Activated T-cell treated with anti-CD3 and anti-CD28 coated beads, Interleukin-2, amount 50 U/mL, for 24 hours (primary cell): ENCODE measurements at regions not wholly inside any gene's neighbourhood (a gene's known extent, or its start where the extent isn't known, plus 50 kb on each side); places are given as distances from the start of the nearest gene placed in this dataset.

Experiments used
- DNase-seq: peaks from one replicate; pipeline ENCODE4 v3.0.0-alpha.2; 2020
- H3K27ac Mint-ChIP-seq: 2 replicates; pipeline ENCODE4 v1.8.0; 2020; ENCODE audit warnings: mild to moderate bottlenecking, mixed read lengths
- H3K27me3 Mint-ChIP-seq: 2 replicates; pipeline ENCODE4 v1.8.0; 2020; ENCODE audit warnings: mixed read lengths
- H3K36me3 Mint-ChIP-seq: 2 replicates; pipeline ENCODE4 v1.8.0; 2020; ENCODE audit warnings: low read depth, mixed read lengths
- H3K4me1 Mint-ChIP-seq: 2 replicates; pipeline ENCODE4 v1.8.0; 2020; ENCODE audit warnings: low read depth, mixed read lengths
- H3K4me3 Mint-ChIP-seq: 2 replicates; pipeline ENCODE4 v1.8.0; 2020; ENCODE audit warnings: mild to moderate bottlenecking, moderate library complexity, mixed read lengths
- H3K9me3 Mint-ChIP-seq: 2 replicates; pipeline ENCODE4 v1.8.0; 2020; ENCODE audit warnings: mixed read lengths

DNA sequence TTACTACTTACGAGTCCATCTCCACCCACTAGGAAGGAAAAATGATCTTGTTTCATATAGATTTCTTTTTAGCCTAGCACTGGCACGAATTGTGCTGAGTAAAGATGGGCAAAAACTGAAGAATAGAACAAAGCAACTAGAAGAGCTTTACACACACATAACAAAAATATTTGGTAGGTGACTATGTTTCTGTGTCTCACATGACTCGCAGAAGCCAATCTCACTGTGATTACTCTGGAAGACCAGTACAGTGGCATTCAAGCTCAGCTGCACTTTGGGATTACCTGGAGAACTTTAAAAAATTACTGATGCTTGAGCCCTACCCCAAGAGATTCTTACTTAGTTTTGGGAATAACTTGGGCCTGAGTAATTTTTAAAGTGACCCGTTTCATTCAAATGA lies 378.7 kb downstream of the METTL4 start:
- Mint-ChIP-seq H3K27me3 (peaks cover 7% of the 10 kb centered on the region), H3K27ac (no peak overlapping the region), H3K36me3 (no peaks in the 10 kb centered on the region), H3K4me1 (no peaks in the 10 kb centered on the region), H3K4me3 (no peak overlapping the region), H3K9me3 (peaks cover 12% of the 10 kb centered on the region)
- no peak for DNase-seq

DNA sequence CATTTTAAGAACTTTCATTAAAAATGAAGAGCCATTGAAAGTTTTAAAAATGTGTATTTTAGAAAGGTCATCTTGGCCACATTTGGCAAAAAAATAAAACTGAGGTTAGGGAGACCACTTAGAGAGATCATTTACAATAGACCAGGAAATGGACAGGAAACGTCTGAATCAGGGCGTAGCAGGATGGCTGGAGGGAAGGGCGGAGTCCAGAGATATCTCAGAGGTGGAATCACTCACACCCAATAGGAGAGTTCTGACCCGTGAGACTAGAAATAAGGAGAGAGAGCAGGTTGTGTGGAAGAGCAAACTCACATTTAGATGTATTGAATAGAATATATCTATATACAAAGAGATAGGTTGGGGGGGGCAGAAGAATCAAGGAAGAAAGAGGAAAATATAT lies 373.4 kb downstream of the METTL4 start:
- no peak overlapping the region for H3K4me3 Mint-ChIP-seq
- H3K27ac Mint-ChIP-seq = no peak overlapping the region
- H3K27me3 Mint-ChIP-seq = peaks cover 6% of the 10 kb centered on the region
- H3K4me1 Mint-ChIP-seq = no peaks in the 10 kb centered on the region
- DNase-seq = no peak
- no peaks in the 10 kb centered on the region for H3K36me3 Mint-ChIP-seq
- H3K9me3 Mint-ChIP-seq = peaks cover 9% of the 10 kb centered on the region

DNA sequence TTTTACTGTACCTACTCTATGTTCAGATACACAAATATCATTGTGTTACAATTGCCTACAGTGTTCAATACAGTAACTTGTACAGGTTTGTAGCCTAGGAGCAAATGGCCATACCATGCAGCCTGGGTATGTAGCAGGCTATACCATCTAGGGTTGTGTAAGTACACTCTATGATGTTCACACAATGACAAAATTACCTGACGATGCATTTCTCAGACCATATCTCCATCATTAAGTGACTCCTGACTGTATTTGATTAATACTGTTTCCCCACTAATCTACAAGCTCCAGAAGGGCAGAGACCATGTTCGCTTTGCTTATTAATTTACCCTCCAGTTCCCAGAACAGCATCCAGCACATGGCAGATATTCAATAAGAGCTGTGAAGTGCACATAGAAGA lies 372.2 kb downstream of the METTL4 start:
- peaks cover 6% of the 10 kb centered on the region for H3K27me3 Mint-ChIP-seq
- H3K4me3 Mint-ChIP-seq = no peak overlapping the region
- no peak overlapping the region for H3K27ac Mint-ChIP-seq
- DNase-seq = no peak
- peaks cover 3% of the 10 kb centered on the region for H3K9me3 Mint-ChIP-seq
- no peaks in the 10 kb centered on the region for H3K36me3 Mint-ChIP-seq
- H3K4me1 Mint-ChIP-seq = no peaks in the 10 kb centered on the region

DNA sequence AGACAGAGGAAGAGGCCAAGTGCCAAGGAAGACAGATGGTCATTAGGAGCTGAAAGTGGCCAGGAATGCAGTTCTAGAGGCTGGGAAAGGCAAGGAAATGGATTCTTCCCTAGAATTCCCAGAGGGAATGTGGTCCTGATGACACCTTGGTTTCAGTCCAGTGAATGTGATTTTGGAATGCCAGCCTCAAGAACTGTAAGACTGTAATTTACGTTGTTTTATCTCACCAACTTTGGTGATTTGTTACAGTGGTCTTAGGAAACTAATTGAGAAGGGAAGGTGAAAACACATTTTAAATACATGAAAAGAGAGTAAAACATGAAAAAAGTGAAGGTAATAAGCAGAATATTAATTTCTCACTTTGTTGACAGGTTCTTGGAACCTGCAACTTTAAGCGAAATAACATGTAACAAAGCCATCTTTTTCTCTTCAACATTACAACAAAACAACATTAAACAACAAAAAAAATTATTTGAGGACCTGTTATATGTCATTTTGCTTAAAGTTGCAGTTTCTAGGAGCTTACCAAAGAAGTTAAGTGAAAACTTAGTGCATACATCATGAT lies 370.2 kb downstream of the METTL4 start:
- Mint-ChIP-seq H3K27me3 (peaks cover 6% of the 10 kb centered on the region), H3K9me3 (no peaks in the 10 kb centered on the region), H3K27ac (no peak overlapping the region), H3K4me1 (no peaks in the 10 kb centered on the region), H3K4me3 (no peak overlapping the region), H3K36me3 (no peaks in the 10 kb centered on the region)
- DNase-seq = no peak

DNA sequence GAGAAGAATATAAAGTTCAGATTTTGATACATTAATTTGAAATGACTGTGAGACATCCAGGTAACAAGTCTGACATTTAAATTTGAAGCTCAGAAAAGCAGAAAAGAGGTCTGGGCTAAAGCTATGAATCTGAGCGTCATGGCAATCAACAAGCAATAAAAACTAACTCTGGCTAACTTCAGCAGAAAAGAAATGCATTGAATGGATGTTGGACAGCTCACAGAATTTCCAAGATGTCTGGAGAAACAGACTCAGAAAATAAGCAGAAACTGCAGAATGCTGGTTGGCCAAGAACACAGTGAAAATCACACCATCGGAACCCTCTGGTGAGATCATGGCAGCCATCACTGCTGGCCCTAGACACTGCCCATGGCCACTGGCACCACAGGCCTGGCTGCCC lies 366.6 kb downstream of the METTL4 start:
- Mint-ChIP-seq H3K9me3 (no peaks in the 10 kb centered on the region), H3K4me1 (no peaks in the 10 kb centered on the region), H3K4me3 (no peak overlapping the region), H3K36me3 (no peaks in the 10 kb centered on the region), H3K27me3 (no peaks in the 10 kb centered on the region), H3K27ac (no peak overlapping the region)
- DNase-seq = no peak

DNA sequence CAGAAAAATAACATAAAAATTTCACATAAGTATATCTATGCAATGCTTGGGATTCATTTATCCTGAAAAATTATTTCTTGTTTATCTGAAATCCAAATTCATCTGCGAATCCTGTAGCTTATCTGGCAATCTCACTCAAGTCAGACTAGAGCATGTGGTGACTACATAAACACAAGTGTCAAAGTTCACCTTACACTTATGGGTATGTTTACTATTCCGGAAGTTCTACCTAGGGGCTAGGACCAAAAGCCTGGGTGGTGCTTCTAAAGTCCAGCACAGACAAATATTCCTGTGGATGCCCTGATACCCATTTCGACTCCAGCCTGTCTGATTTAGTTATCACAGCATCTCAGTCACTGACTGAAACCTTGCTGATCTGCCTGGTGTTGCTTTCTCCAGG lies 364.0 kb downstream of the METTL4 start:
- Mint-ChIP-seq H3K4me1 (no peaks in the 10 kb centered on the region), H3K36me3 (no peaks in the 10 kb centered on the region), H3K27me3 (peaks cover 3% of the 10 kb centered on the region), H3K4me3 (no peak overlapping the region), H3K27ac (no peak overlapping the region), H3K9me3 (no peaks in the 10 kb centered on the region)
- no peak for DNase-seq

DNA sequence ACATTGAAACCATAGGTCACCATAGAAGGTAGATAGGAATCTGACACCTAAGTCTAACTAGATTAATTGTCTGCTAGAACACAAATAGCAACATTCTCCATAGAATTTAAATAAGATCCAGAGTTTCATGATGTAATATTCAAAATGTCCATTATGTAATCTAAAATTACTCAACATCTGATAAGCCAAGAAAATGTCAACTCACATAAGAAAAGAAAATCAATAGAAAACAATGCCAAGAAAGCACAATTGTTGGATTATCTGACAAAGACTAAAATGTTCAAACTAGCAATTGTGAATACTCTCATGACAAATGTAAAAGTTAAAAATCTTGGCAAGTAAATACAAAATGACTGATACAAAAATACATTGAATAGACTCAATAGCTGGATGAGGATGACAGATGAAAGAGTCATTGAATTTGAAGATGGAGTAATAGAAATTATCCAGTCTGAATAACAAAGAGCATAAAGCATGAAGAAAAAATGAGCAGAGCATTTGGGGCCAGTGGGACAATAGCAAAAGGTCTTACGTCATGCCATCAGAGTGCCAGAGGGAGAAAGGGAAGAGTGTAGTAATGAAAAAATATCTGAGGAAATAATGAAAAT lies 358.6 kb downstream of the METTL4 start:
- no peak overlapping the region for H3K27ac Mint-ChIP-seq
- no peak overlapping the region for H3K4me3 Mint-ChIP-seq
- no peaks in the 10 kb centered on the region for H3K9me3 Mint-ChIP-seq
- H3K4me1 Mint-ChIP-seq = no peaks in the 10 kb centered on the region
- H3K36me3 Mint-ChIP-seq = no peaks in the 10 kb centered on the region
- H3K27me3 Mint-ChIP-seq = peaks cover 11% of the 10 kb centered on the region
- no peak for DNase-seq

DNA sequence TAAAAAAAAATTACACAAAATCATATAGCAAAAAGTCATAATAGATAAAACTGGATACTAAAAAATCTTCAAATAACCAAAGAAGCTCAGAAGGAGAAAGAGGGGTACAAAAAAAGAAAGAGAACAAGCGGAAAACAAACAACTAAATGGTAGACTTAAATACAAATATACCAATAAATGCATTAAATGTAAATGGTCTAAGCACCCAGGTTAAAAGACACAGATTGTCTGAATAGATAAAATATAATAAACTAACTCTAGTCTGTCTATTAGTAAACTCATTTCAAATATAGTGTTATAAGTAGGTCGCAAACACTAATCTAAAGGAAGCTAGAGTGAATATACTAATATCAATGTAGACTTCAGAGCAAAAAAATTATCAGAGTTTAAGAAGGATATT lies 357.4 kb downstream of the METTL4 start:
- peaks cover 20% of the 10 kb centered on the region for H3K27me3 Mint-ChIP-seq
- no peak overlapping the region for H3K4me3 Mint-ChIP-seq
- H3K27ac Mint-ChIP-seq = no peak overlapping the region
- H3K36me3 Mint-ChIP-seq = no peaks in the 10 kb centered on the region
- DNase-seq = no peak
- H3K4me1 Mint-ChIP-seq = no peaks in the 10 kb centered on the region
- H3K9me3 Mint-ChIP-seq = no peaks in the 10 kb centered on the region

DNA sequence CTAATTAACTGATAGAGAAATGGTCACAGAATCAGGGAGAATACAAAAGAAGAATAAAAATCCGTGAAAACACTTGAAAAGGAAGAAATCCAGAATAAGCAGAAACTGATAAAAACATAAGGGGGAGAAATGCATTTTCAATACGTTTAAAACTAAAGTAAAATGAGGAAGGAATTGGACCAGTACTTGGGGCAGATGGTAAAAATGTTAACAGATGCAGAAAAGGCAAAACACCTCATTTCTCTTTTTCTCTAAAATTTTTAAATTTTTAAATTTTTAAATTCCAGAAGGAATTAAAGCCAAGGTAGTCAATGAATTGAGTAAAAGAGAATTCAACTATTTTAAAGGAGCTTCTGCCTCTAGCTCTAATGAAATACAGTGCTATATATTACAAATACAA lies 353.9 kb downstream of the METTL4 start:
- H3K27ac Mint-ChIP-seq = no peak overlapping the region
- H3K4me3 Mint-ChIP-seq = no peak overlapping the region
- no peaks in the 10 kb centered on the region for H3K4me1 Mint-ChIP-seq
- no peaks in the 10 kb centered on the region for H3K36me3 Mint-ChIP-seq
- peaks cover 24% of the 10 kb centered on the region for H3K27me3 Mint-ChIP-seq
- no peaks in the 10 kb centered on the region for H3K9me3 Mint-ChIP-seq
- no peak for DNase-seq

DNA sequence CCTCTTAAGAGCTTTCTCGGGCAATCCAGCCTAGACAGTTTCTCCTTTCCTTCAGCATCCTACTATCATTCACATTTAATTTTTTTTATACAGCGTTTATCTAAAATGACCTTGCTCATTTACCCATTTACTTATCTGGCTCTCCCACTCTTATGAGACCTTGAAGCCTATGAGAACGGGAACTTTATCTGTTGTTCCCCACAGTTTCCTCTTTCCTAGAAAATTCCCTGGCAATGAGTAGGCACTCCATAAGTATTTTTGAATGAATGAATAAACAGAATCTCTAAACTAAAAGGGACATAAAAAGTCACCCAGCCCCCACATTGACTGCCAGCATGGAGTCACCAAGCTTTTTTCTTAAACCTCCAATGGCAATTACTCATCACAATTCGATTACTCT lies 353.2 kb downstream of the METTL4 start:
- no peak for DNase-seq
- Mint-ChIP-seq H3K4me3 (no peak overlapping the region), H3K27me3 (peaks cover 22% of the 10 kb centered on the region), H3K9me3 (no peaks in the 10 kb centered on the region), H3K4me1 (no peaks in the 10 kb centered on the region), H3K27ac (no peak overlapping the region), H3K36me3 (no peaks in the 10 kb centered on the region)

DNA sequence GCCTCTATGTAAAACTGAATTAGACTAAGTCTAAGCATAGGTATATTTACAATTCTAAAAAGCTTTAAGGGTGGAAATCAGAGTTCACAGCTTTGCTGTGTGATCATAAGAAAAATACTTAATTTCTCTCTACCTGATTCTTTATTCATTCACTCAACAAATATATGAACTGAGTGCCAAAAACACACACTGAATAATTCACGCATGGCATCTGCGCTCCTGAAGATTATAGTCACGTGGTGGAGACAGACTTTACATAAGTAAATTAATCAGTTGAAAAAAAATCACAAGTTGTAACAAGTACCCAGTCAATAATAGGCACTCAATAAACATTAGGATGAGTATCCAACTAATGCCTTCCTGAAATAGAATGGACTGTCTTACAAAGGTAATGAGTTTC lies 351.6 kb downstream of the METTL4 start:
- Mint-ChIP-seq H3K4me3 (no peak overlapping the region), H3K4me1 (no peaks in the 10 kb centered on the region), H3K27me3 (peaks cover 22% of the 10 kb centered on the region), H3K36me3 (no peaks in the 10 kb centered on the region), H3K27ac (no peak overlapping the region), H3K9me3 (no peaks in the 10 kb centered on the region)
- no peak for DNase-seq

DNA sequence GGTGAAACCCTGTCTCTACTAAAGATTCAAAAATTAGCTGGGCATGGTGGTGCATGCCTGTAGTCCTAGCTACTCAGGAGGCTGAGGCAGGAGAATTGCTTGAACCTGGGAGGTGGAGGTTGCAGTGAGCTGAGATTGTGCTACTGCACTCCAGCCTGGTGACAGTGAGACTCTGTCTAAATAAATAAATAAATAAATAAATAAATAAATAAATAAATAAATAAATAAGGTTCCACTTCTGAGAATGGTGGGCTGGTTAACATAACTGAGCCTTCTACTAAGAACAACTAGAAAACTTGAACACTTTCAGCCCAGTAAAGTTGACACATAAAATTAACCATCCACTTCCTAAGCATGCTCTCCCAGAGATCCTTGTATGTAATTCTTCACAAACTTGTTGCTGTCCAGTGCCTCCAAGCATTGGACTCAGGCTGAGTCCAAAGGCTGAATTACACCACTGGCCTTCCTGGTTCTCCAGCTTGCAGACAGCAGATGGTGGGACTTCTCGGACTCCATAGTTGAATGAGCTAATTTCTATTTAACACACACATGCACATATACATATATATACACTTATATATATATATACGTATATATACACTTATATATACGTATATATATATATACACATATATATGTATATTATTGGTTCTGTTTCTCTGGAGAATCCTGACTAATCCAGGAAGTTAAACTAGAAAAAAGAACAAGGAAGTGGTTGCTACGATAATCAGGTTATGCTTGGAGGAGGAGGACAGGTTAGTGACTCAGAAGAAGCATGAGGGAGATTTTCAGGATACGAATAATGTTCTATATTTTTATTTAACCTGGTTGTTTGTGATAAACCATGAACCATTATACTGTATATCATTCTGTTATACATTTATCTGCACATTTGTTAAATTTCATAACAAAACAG lies 348.8 kb downstream of the METTL4 start:
- Mint-ChIP-seq H3K4me3 (no peak overlapping the region), H3K27me3 (peaks cover 17% of the 10 kb centered on the region)

DNA sequence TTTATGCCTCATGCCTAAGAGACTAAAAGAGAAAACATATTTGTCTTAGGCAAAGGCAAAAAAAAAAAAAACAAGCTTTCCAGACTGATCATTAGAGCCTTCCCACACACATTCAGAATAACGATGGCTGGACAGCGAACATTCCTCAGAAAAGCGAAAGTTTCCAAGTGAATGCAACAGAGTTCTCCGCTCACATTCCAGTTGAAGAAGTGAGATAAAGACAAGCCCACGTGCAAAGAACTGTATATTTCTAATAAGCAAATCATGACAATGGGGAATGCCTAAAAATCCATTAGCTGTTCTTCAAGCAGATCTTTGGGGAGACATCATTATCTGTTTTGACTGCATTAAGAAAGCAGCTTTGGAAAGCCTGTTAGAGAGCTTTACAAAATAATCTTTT lies 347.9 kb downstream of the METTL4 start:
- H3K27me3 Mint-ChIP-seq = peaks cover 12% of the 10 kb centered on the region

More for the DNA sequence above, 348.8 kb downstream of the METTL4 start:
- no peak for DNase-seq
- Mint-ChIP-seq H3K9me3 (no peaks in the 10 kb centered on the region), H3K4me1 (no peaks in the 10 kb centered on the region), H3K27ac (no peak overlapping the region), H3K36me3 (no peaks in the 10 kb centered on the region)

DNA sequence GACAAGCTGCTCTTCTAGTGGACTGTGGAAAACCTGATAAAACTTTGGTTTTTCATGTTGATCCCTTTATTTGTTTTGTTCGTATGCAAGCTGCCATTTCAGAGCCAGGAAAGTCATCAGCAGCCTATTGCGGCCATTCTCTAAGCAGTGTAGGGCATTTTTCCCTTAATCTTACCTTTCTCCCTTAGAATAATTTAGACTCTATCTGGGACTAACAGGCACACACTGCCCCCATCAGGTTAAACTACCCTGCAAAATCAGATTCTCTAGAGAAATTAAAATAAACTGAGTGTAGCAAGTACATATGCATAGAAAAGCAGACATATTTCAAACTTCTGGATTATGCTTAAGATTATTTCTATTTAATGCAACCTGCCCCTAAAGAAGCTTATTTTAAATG lies 347.5 kb downstream of the METTL4 start:
- H3K27me3 Mint-ChIP-seq = peaks cover 8% of the 10 kb centered on the region
- DNase-seq = no peak
- H3K4me1 Mint-ChIP-seq = no peaks in the 10 kb centered on the region
- no peaks in the 10 kb centered on the region for H3K36me3 Mint-ChIP-seq
- H3K27ac Mint-ChIP-seq = no peak overlapping the region
- no peak overlapping the region for H3K4me3 Mint-ChIP-seq
- H3K9me3 Mint-ChIP-seq = no peaks in the 10 kb centered on the region

More for the DNA sequence above, 347.9 kb downstream of the METTL4 start:
- H3K27ac Mint-ChIP-seq = no peak overlapping the region
- H3K4me1 Mint-ChIP-seq = no peaks in the 10 kb centered on the region
- no peak for DNase-seq
- H3K4me3 Mint-ChIP-seq = no peak overlapping the region
- H3K36me3 Mint-ChIP-seq = no peaks in the 10 kb centered on the region
- no peaks in the 10 kb centered on the region for H3K9me3 Mint-ChIP-seq

DNA sequence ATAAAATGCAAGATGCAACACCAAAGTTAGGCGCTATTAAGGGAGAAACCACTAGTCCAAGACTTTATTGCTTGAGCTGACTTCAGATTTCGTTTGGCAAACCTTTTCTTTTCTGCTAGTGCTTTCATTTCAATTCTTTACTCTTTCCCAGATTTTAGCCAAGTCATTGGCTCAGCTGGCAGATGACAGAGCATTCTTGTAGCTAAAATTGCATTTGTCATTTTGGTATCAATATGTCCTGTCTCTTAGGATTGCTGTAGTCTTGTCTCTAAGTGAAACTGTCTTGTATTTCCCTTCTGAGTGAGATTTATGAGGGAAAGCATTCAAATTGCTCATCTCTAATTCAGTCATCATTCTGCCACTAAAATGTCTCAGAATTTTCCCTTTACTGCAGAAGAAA lies 335.1 kb downstream of the METTL4 start:
- no peaks in the 10 kb centered on the region for H3K36me3 Mint-ChIP-seq
- H3K27ac Mint-ChIP-seq = no peak overlapping the region
- DNase-seq = no peak
- peaks cover 14% of the 10 kb centered on the region for H3K27me3 Mint-ChIP-seq
- H3K4me3 Mint-ChIP-seq = no peak overlapping the region
- H3K9me3 Mint-ChIP-seq = no peaks in the 10 kb centered on the region
- H3K4me1 Mint-ChIP-seq = no peaks in the 10 kb centered on the region
